ENCODE measurements at regions not wholly inside any gene's neighbourhood (a gene's known extent, or its start where the extent isn't known, plus 50 kb on each side); places are given as distances from the start of the nearest gene placed in this dataset.
A peak's percentile ranks its signal among the peaks of the same experiment; 100 is the strongest.

DNA sequence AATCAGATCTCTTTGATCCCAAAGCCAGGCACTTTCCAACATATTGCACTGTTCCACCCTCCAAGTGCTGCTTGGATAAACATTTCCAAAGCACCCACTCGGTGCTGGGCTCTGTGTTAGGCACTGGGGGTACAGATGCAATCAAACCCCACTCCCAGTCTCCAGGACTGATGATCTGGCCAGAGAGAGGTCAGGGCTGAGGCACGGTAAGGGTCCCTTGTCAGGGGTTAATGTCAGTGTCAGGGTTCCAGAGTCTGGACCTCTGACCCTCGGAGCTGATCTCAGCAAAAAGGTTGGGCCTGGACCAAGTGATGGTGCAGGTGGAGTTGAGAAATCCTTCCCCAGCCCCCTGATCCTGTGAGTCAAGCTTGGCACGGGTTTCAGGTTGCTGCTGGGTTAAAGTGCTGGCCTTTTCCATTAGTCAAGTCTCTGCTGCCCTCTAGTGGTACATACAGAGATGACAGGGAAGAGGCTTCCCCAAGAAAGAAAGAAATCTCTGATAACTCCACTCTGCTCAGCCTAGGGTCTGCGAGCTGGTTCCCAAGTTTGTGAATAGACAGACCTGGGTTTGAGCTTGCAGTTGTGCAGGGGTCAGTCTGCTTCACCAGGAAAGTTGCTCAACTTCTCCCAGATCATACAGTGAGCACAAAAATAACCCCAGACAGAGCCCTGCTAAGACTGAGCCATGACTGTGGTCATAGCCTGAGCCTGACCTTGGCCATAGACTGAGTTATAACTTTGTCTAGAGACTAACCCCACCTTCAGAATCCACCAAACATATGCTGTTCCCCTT is 74.6 kb downstream of the DMRTA2 start:
- H3K4me3 ChIP-seq (replicated peaks; ENCODE audit: low read depth, low read length) = no peak overlapping the region
- TF ChIP-seq, protein P1, sequence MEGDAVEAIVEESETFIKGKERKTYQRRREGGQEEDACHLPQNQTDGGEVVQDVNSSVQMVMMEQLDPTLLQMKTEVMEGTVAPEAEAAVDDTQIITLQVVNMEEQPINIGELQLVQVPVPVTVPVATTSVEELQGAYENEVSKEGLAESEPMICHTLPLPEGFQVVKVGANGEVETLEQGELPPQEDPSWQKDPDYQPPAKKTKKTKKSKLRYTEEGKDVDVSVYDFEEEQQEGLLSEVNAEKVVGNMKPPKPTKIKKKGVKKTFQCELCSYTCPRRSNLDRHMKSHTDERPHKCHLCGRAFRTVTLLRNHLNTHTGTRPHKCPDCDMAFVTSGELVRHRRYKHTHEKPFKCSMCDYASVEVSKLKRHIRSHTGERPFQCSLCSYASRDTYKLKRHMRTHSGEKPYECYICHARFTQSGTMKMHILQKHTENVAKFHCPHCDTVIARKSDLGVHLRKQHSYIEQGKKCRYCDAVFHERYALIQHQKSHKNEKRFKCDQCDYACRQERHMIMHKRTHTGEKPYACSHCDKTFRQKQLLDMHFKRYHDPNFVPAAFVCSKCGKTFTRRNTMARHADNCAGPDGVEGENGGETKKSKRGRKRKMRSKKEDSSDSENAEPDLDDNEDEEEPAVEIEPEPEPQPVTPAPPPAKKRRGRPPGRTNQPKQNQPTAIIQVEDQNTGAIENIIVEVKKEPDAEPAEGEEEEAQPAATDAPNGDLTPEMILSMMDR (IDR thresholded peaks at IDR 0.05; ENCODE audit: low read depth, low read length, missing control alignments) = peak; percentile 84
- DNase-seq (ENCODE audit: extremely low read depth, low read depth) = peak; percentile 52

DNA sequence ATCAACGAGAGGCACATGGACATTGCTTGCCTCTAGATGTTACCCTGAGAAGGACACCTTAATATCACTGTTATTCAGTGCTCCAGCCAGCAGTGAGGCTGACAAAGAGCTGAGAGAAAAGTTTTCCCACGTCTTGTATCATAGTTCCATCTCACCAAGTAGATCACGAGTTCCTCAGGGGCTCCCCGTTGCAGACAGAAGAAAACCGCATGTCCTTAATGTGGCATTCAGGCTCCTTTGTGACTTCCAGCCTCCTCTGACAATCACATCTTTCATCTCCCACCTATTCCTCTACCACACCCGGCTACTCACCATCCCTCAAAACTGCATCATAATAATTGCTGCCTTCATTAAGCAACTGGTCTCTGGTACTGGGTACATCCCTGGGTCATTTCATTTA is 75.3 kb downstream of the DMRTA2 start:
- no peak overlapping the region for H3K4me3 ChIP-seq (replicated peaks; ENCODE audit: low read depth, low read length)
- TF ChIP-seq, protein P1 (IDR thresholded peaks at IDR 0.05; ENCODE audit: low read depth, low read length, missing control alignments) = no peak
- DNase-seq (ENCODE audit: extremely low read depth, low read depth) = no peak

DNA sequence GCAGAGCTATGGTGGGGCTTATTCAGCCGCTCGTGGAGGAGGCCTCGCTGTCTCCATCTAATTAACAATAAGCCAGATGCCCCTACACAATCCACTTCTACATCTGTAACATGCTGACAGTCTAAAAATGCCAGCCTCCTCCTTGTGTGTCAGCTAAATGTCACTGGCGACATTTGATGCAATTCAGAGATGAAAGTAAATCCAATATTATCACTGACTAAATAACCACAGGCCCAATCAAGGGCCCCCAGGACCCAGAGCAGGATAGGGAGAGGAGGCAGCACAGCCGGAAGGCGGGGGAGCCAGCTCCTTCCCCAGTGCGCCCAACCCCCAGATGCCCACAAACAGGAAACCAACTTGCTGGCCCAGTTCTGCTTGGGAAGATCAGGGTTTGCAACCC is 76.6 kb downstream of the DMRTA2 start:
- no peak for DNase-seq (ENCODE audit: extremely low read depth, low read depth)
- no peak overlapping the region for H3K4me3 ChIP-seq (replicated peaks; ENCODE audit: low read depth, low read length)
- TF ChIP-seq, protein P1 (IDR thresholded peaks at IDR 0.05; ENCODE audit: low read depth, low read length, missing control alignments) = no peak

- TF ChIP-seq, protein P1 (IDR thresholded peaks at IDR 0.05; ENCODE audit: low read depth, low read length, missing control alignments) = no peak
- no peak overlapping the region for H3K4me3 ChIP-seq (replicated peaks; ENCODE audit: low read depth, low read length)
- no peak for DNase-seq (ENCODE audit: extremely low read depth, low read depth)
Observed at GRCh38 chr1:50343323-50343722, 79.9 kb downstream of the DMRTA2 start.

DNA sequence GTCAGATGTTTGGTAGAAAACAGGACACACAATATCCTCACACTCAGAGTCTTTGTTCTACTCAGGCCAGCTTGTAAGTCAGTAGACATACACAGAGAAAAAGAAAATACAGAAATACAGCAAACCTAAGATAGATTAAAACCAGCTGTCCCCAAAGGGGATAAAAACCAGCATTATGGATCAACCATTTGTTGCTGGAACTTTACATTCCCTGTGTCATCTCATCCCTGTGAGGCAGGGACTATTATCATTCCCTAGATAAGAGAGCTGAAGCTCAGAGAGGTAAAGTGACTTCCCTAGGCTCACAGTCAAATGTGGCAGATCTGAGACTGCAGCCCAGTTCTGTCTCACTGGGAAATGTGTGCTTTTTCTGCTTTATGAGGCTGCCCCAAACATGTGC is 80.7 kb downstream of the DMRTA2 start:
- no peak overlapping the region for H3K4me3 ChIP-seq (replicated peaks; ENCODE audit: low read depth, low read length)
- no peak for DNase-seq (ENCODE audit: extremely low read depth, low read depth)
- TF ChIP-seq, protein P1 (IDR thresholded peaks at IDR 0.05; ENCODE audit: low read depth, low read length, missing control alignments) = no peak

DNA sequence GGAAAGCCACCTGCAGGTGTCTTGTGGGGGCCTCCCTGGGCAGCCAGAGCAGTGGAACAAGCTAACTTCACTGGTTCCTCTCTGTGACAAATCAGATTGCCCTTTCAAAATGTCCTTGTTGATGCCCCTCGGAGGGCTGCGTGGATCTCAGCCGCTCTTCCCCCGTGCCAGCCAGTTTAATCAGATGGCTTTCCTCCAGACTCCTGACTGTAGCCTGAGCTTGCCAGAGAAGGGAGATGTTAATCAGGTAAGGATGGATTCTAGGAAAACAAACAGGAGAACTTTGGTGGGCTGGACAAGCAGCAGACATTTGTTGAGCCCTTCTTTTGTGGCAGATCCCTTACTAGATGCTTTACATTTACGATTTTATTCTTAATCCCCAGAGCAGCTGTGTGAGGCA is 88.2 kb downstream of the DMRTA2 start:
- TF ChIP-seq, protein P1 (IDR thresholded peaks at IDR 0.05; ENCODE audit: low read depth, low read length, missing control alignments) = no peak
- DNase-seq (ENCODE audit: extremely low read depth, low read depth) = no peak

DNA sequence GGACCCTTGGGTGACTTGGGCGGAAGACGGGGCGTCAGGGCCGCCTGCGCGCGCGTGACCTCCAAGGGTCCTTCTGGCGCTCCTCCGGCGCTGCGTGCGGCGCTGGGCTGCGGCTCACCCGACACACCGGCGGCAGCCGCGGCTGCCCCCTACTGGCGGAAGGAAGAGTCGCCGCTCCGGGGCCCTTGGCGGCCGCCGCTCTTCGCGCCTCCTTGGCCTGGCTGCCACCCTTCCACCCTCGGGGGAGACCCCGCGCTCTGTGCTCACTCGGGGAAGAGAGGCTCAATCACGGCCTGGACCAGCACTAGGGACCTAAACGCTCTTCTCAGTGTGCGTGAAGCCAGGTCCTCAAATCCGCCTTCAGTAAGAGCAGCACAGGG is 89.7 kb downstream of the DMRTA2 start:
- H3K4me3 ChIP-seq (replicated peaks; ENCODE audit: low read depth, low read length) = peak overlapping the region; percentile 37
- DNase-seq (ENCODE audit: extremely low read depth, low read depth) = no peak
- TF ChIP-seq, protein P1 (IDR thresholded peaks at IDR 0.05; ENCODE audit: low read depth, low read length, missing control alignments) = peak; percentile 80

More for the DNA sequence above, 88.2 kb downstream of the DMRTA2 start:
- no peak overlapping the region for H3K4me3 ChIP-seq (replicated peaks; ENCODE audit: low read depth, low read length)

Data from HFF-Myc (cell line).